RWPE1 (cell line): ENCODE measurements at regions not wholly inside any gene's neighbourhood (a gene's known extent, or its start where the extent isn't known, plus 50 kb on each side); places are given as distances from the start of the nearest gene placed in this dataset.

Experiments
- CTCF ChIA-PET: fragments of 350-600 bp; sonication (Branson Sonifier 250); formaldehyde crosslinking; extraction: SDS; loops from one replicate; lab custom pipeline; 2021; lab: Yijun Ruan, JAX
- POLR2A ChIA-PET: fragments of 400-600 bp; formaldehyde crosslinking; extraction: SDS; loops from one replicate; lab custom pipeline; 2020; ENCODE audit warnings: antibody characterized with exemption; ENCODE audit not compliant: low non-redundant PET; lab: Yijun Ruan, JAX
- DNase-seq: peaks from one replicate; pipeline ENCODE4 v3.0.0; 2012; ENCODE audit warnings: low spot score
- H3K27ac ChIP-seq: fragments of 450-650 bp; 2 replicates; pipeline ENCODE4 v1.5.1; 2017
- CTCF ChIP-seq: fragments of 450-650 bp; conservative IDR thresholded peaks from 2 replicates; pipeline ENCODE4 v1.5.1; 2017; ENCODE audit warnings: low read depth, mild to moderate bottlenecking

- DNase-seq: no peak
- ChIA-PET CTCF (no interaction called here), POLR2A (no interaction called here)
- no peak overlapping the region for H3K27ac ChIP-seq
- no peak for TF ChIP-seq CTCF
Measured at GRCh38 chrX:10104958-10105658, 51.7 kb upstream of the CLCN4 start.

DNA sequence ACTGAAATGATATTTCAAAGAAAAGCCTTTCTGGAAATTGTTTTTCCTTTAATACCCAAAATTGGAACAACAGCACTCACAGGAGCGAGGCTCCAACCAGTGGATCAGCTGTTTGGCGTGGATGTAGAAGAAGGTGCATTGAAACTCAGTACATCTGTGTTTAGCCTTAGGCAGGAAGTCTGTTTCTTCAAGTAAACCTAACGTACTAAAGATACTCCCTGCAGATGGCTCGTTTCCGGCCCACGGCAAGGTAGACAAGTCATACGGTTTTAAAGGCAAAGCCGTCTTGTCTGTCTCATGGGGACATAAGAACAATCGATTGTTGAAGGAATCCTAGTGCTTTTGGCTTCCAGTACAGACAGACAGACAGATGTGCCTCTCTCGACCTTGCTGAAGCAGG is 50.0 kb upstream of the CLCN4 start:
- no peak for TF ChIP-seq CTCF
- ChIA-PET POLR2A (no interaction called here), CTCF (no interaction called here)
- DNase-seq: no peak
- no peak overlapping the region for H3K27ac ChIP-seq
